ENCODE measurements at regions not wholly inside any gene's neighbourhood (a gene's known extent, or its start where the extent isn't known, plus 50 kb on each side); places are given as distances from the start of the nearest gene placed in this dataset.

DNA sequence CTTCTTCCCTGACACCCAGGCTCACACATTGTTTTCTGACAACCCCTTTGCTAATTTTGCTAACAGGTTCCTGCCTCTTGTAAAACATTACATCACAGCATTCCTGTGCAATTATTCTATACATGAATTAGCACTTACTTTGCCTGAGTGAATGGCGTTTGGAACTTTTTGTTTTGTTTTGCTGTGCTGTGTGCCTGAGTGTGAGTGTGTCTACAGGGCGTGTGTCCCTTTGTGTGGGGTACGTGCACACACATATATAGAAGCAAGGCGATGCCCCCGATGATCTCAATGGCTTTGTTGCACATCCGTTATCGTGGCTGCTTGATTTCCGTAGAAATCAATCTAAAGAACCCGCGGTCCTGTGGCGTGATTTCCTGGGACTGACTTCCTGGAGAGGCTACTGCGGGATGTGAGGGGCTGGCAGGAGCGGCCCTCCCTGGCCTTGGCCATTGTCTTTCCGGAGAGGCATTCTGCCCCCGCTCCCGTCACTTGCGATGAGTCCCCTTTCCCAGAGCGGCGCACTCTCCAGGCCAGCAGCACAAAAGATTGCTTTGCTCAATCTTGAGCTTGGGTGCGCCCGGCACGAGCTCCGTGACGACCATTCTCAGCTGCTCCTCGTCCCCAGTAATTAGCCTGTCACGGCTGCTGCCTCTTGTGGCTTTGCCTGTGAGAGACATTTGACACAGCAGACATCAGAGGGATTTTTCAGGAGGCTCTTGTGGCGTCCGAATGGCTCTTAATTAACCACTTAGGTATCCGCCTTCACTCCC is 398.1 kb upstream of the IRX1 start:
- TF ChIP-seq, protein P1, sequence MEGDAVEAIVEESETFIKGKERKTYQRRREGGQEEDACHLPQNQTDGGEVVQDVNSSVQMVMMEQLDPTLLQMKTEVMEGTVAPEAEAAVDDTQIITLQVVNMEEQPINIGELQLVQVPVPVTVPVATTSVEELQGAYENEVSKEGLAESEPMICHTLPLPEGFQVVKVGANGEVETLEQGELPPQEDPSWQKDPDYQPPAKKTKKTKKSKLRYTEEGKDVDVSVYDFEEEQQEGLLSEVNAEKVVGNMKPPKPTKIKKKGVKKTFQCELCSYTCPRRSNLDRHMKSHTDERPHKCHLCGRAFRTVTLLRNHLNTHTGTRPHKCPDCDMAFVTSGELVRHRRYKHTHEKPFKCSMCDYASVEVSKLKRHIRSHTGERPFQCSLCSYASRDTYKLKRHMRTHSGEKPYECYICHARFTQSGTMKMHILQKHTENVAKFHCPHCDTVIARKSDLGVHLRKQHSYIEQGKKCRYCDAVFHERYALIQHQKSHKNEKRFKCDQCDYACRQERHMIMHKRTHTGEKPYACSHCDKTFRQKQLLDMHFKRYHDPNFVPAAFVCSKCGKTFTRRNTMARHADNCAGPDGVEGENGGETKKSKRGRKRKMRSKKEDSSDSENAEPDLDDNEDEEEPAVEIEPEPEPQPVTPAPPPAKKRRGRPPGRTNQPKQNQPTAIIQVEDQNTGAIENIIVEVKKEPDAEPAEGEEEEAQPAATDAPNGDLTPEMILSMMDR (conservative IDR thresholded peaks at IDR 0.05; ENCODE audit: low read length): no peak
- no peak for TF ChIP-seq EZH2phosphoT487 (IDR thresholded peaks at IDR 0.05; ENCODE audit: borderline replicate concordance)

All from Loucy (cell line).